IMR-90 (cell line): ENCODE measurements at regions not wholly inside any gene's neighbourhood (a gene's known extent, or its start where the extent isn't known, plus 50 kb on each side); places are given as distances from the start of the nearest gene placed in this dataset.

ENCODE experiments used
- ATAC-seq: fragments of 200-7000 bp; cut with Tn5 transposase; 2 replicates; pipeline ENCODE4 v1.9.1; 2020; ENCODE audit warnings: low read depth, mild to moderate bottlenecking, moderate library complexity
- BruUV-seq: library from RNA; stranded (reverse); fragments of 400-500 nt; replicated peaks from 2 replicates; lab custom pipeline; 2021; lab: Mats Ljungman, UMichigan
- CTCF ChIA-PET: fragments of 300-600 bp; formaldehyde crosslinking; extraction: SDS; loops from one replicate; lab custom pipeline; 2021; ENCODE audit warnings: antibody characterized with exemption; lab: Yijun Ruan, JAX
- POLR2A ChIA-PET: fragments of 300-600 bp; sonication (Branson Sonifier 250); formaldehyde crosslinking; loops from one replicate; lab custom pipeline; 2022; ENCODE audit warnings: antibody characterized with exemption; ENCODE audit not compliant: unreplicated experiment; lab: Charles Lee
- DNase-seq: peaks from one replicate; pipeline ENCODE4 v3.0.0; 2013
- H2AFZ ChIP-seq: replicated peaks from 2 replicates; pipeline ENCODE3; 2013; ENCODE audit warnings: low read length, mild to moderate bottlenecking; ENCODE audit not compliant: poor library complexity
- H2AK5ac ChIP-seq: 2 replicates; pipeline ENCODE4 v1.6.1; 2013; ENCODE audit warnings: low read depth, low read length, inconsistent platforms
- H2AK9ac ChIP-seq: replicated peaks from 2 replicates; pipeline ENCODE3; 2013; ENCODE audit warnings: mild to moderate bottlenecking, low read depth, low read length, moderate library complexity; ENCODE audit not compliant: poor library complexity
- H2BK120ac ChIP-seq: 2 replicates; pipeline ENCODE4 v1.6.1; 2013; ENCODE audit warnings: low read depth, low read length, inconsistent platforms
- H2BK15ac ChIP-seq: 3 replicates; pipeline ENCODE4 v1.6.1; 2013; ENCODE audit warnings: low read depth, low read length, inconsistent platforms
- H2BK20ac ChIP-seq: 2 replicates; pipeline ENCODE4 v1.6.1; 2013; ENCODE audit warnings: low read depth, mild to moderate bottlenecking, inconsistent platforms, low read length, moderate library complexity
- H2BK5ac ChIP-seq: 2 replicates; pipeline ENCODE4 v1.6.1; 2013; ENCODE audit warnings: mild to moderate bottlenecking, low read depth, low read length, inconsistent platforms; ENCODE audit not compliant: poor library complexity, severe bottlenecking
- H3K14ac ChIP-seq: replicated peaks from 2 replicates; pipeline ENCODE4 v1.6.1; 2013; ENCODE audit warnings: low read depth, low read length, inconsistent platforms
- H3K18ac ChIP-seq: 2 replicates; pipeline ENCODE4 v1.6.1; 2013; ENCODE audit warnings: low read depth, low read length, control low read depth
- H3K23ac ChIP-seq: 2 replicates; pipeline ENCODE4 v1.6.1; 2013; ENCODE audit warnings: low read depth, low read length, inconsistent platforms
- H3K27ac ChIP-seq: 2 replicates; pipeline ENCODE4 v1.5.1; 2013; ENCODE audit warnings: mild to moderate bottlenecking, control low read depth, low read length; ENCODE audit not compliant: insufficient read depth
- H3K27me3 ChIP-seq: 2 replicates; pipeline ENCODE4 v1.6.1; 2013; ENCODE audit warnings: low read length; ENCODE audit not compliant: control insufficient read depth, insufficient read depth
- H3K36me3 ChIP-seq: 2 replicates; pipeline ENCODE4 v1.6.1; 2013; ENCODE audit warnings: low read length, mixed read lengths; ENCODE audit not compliant: control insufficient read depth, insufficient read depth
- H3K4ac ChIP-seq: 2 replicates; pipeline ENCODE4 v1.6.1; 2013; ENCODE audit warnings: low read depth, low read length, inconsistent platforms
- H3K4me1 ChIP-seq: 2 replicates; pipeline ENCODE4 v1.6.1; 2013; ENCODE audit warnings: low read length, mixed read lengths; ENCODE audit not compliant: control insufficient read depth, insufficient read depth
- H3K4me2 ChIP-seq: 2 replicates; pipeline ENCODE4 v1.6.1; 2013; ENCODE audit warnings: low read depth, mild to moderate bottlenecking, control low read depth, low read length, moderate library complexity
- H3K4me3 ChIP-seq: 2 replicates; pipeline ENCODE4 v1.5.1; 2013; ENCODE audit warnings: low read depth, mild to moderate bottlenecking, control low read depth, low read length, moderate library complexity; ENCODE audit not compliant: insufficient read depth
- H3K56ac ChIP-seq: 2 replicates; pipeline ENCODE4 v1.6.1; 2013; ENCODE audit warnings: low read length, inconsistent platforms; ENCODE audit not compliant: insufficient read depth; ENCODE audit errors: extremely low read depth
- H3K79me1 ChIP-seq, 2 experiments: 2 replicates each; pipeline ENCODE4 v1.6.1; 2013; ENCODE audit warnings: low read length in 2 of 2, inconsistent platforms in 1 of 2, low read depth in 1 of 2
- H3K9ac ChIP-seq: 2 replicates; pipeline ENCODE4 v1.6.1; 2013; ENCODE audit warnings: low read depth, low read length, control low read depth
- H3K9me1 ChIP-seq: 2 replicates; pipeline ENCODE4 v1.6.1; 2013; ENCODE audit warnings: low read length, inconsistent platforms; ENCODE audit not compliant: insufficient read depth
- H3K9me3 ChIP-seq: 2 replicates; pipeline ENCODE4 v1.6.1; 2013; ENCODE audit warnings: low read length; ENCODE audit not compliant: control insufficient read depth, insufficient read depth
- H4K20me1 ChIP-seq: 2 replicates; pipeline ENCODE4 v1.6.1; 2013; ENCODE audit warnings: low read length, inconsistent platforms; ENCODE audit not compliant: insufficient read depth
- H4K5ac ChIP-seq: 2 replicates; pipeline ENCODE4 v1.6.1; 2013; ENCODE audit warnings: mild to moderate bottlenecking, low read depth, low read length, control low read depth
- H4K8ac ChIP-seq, 2 experiments: 2 replicates each; pipeline ENCODE4 v1.6.1; 2013; ENCODE audit warnings: low read depth in 2 of 2, low read length in 2 of 2, control low read depth in 1 of 2, inconsistent platforms in 1 of 2
- H4K91ac ChIP-seq: 2 replicates; pipeline ENCODE4 v1.6.1; 2013; ENCODE audit warnings: low read depth, low read length, inconsistent platforms; ENCODE audit not compliant: insufficient read depth
- BHLHE40 ChIP-seq: fragments of 150-350 bp; IDR thresholded peaks from 2 replicates; pipeline ENCODE4 v1.6.1; 2016; ENCODE audit warnings: mild to moderate bottlenecking, low read depth, low read length
- CEBPB ChIP-seq: IDR thresholded peaks from 2 replicates; pipeline ENCODE4 v1.6.1; 2012; ENCODE audit warnings: low read depth, low read length, improper control_type of control experiment
- CHD1 ChIP-seq: IDR thresholded peaks from 2 replicates; pipeline ENCODE4 v1.6.1; 2012; ENCODE audit warnings: low read depth, low read length, improper control_type of control experiment
- FOS ChIP-seq: fragments of 150-350 bp; IDR thresholded peaks from 2 replicates; pipeline ENCODE4 v1.6.1; 2016; ENCODE audit warnings: low read depth, low read length
- MAFK ChIP-seq: IDR thresholded peaks from 2 replicates; pipeline ENCODE4 v1.6.1; 2012; ENCODE audit warnings: low read depth, low read length, improper control_type of control experiment
- MAZ ChIP-seq: IDR thresholded peaks from 2 replicates; pipeline ENCODE4 v1.6.1; 2012; ENCODE audit warnings: low read depth, mild to moderate bottlenecking, low read length, improper control_type of control experiment, moderate library complexity, borderline replicate concordance
- MXI1 ChIP-seq: IDR thresholded peaks from 2 replicates; pipeline ENCODE4 v1.6.1; 2012; ENCODE audit warnings: low read depth, mild to moderate bottlenecking, low read length, moderate library complexity, borderline replicate concordance
- NFE2L2 ChIP-seq: fragments of 150-350 bp; IDR thresholded peaks from 2 replicates; pipeline ENCODE4 v1.6.1; 2016; ENCODE audit warnings: low read depth, mild to moderate bottlenecking, low read length
- RCOR1 ChIP-seq: IDR thresholded peaks from 2 replicates; pipeline ENCODE4 v1.6.1; 2012; ENCODE audit warnings: mild to moderate bottlenecking, low read length, improper control_type of control experiment; ENCODE audit not compliant: insufficient replicate concordance
- SMC3 ChIP-seq: fragments of 150-350 bp; IDR thresholded peaks from 2 replicates; pipeline ENCODE4 v1.6.1; 2016; ENCODE audit warnings: low read depth, mild to moderate bottlenecking, antibody characterized with exemption, low read length, moderate library complexity
- WGBS, 2 experiments: methylation state at CpG; one replicate each; pipeline versions ENCODE4 v1.1.5 to v1.1.7; 2013; ENCODE audit warnings: missing lambda C conversion rate in 2 of 2; ENCODE audit not compliant: insufficient read length in 1 of 2; ENCODE audit errors: extremely low coverage in 2 of 2; 5-methylcytosine and 5-hydroxymethylcytosine counted together
- dilution Hi-C: fragments of 300-500 bp; cut with HindIII; formaldehyde crosslinking; loops from one replicate; pipeline ENCODE4 v1.14.3; 2018; ENCODE audit warnings: low sequenced_read_pairs; ENCODE audit not compliant: unreplicated experiment
- in situ Hi-C: fragments of 300-500 bp; cut with MboI; formaldehyde crosslinking; loops from 3 replicates; pipeline ENCODE4 v1.14.3; 2019; ENCODE audit warnings: low sequenced_read_pairs, inconsistent platforms, mixed read lengths
- intact Hi-C: fragments of 100-400 bp; cut with micrococcal nuclease; formaldehyde crosslinking; loops from 2 replicates; pipeline ENCODE4 v1.10.0; 2022
- TF ChIP-seq, protein P1 (sequence below): conservative IDR thresholded peaks from 2 replicates; pipeline ENCODE4 v1.5.1; 2012; ENCODE audit warnings: mild to moderate bottlenecking, low read depth, low read length, improper control_type of control experiment
- TF ChIP-seq, protein P2 (sequence below): fragments of 150-350 bp; IDR thresholded peaks from 2 replicates; pipeline ENCODE4 v1.6.1; 2017; ENCODE audit warnings: mild to moderate bottlenecking, antibody characterized with exemption, low read length, low read depth

DNA sequence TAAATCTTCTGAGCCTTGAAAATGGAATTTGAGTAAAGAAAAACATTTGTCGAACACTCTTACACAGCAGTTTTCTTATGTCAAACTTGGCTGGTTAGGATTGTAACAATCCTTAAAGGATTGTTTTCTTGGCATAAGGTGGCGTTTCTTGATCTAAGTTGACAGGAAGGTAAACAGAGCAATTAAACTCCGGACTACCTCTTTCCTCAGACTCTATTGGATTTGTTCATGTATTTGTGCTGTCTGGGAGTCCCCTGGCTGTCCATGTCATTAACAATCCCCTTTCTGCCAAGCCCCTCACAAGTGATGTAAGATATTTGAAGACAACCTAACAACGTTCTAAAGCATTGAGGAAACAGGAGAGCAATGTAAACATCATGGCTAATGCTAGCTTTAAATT is 222.5 kb upstream of the SNX19 start:
- Histone ChIP-seq H3K36me3 (no peaks in the 10 kb centered on the region), H2BK120ac (no peak overlapping the region), H2BK20ac (no peak overlapping the region), H3K9me1 (peaks cover 15% of the 10 kb centered on the region), H2BK15ac (no peak overlapping the region), H3K23ac (no peak overlapping the region), H2AFZ (no peak overlapping the region), H2BK5ac (no peak overlapping the region), H4K5ac (no peak overlapping the region), H3K27ac (no peak overlapping the region), H3K4me1 (peaks cover 15% of the 10 kb centered on the region), H3K27me3 (no peaks in the 10 kb centered on the region), H3K4me2 (no peak overlapping the region), H2AK5ac (no peak overlapping the region), H2AK9ac (no peak overlapping the region), H3K18ac (no peak overlapping the region; the same call in 1 of the 2 replicates), H4K8ac (no peak overlapping the region), H4K91ac (no peak overlapping the region), H3K56ac (no peak overlapping the region), H4K20me1 (no peaks in the 10 kb centered on the region), H3K9me3 (no peaks in the 10 kb centered on the region), H3K79me1 (no peaks in the 10 kb centered on the region), H3K14ac (no peak overlapping the region), H3K9ac (no peak overlapping the region), H3K4ac (no peak overlapping the region), H3K4me3 (no peak overlapping the region)
- WGBS, 2 experiments: no CpG with 5 or more reads among the region's 4 CpGs
- TF ChIP-seq, protein P1, sequence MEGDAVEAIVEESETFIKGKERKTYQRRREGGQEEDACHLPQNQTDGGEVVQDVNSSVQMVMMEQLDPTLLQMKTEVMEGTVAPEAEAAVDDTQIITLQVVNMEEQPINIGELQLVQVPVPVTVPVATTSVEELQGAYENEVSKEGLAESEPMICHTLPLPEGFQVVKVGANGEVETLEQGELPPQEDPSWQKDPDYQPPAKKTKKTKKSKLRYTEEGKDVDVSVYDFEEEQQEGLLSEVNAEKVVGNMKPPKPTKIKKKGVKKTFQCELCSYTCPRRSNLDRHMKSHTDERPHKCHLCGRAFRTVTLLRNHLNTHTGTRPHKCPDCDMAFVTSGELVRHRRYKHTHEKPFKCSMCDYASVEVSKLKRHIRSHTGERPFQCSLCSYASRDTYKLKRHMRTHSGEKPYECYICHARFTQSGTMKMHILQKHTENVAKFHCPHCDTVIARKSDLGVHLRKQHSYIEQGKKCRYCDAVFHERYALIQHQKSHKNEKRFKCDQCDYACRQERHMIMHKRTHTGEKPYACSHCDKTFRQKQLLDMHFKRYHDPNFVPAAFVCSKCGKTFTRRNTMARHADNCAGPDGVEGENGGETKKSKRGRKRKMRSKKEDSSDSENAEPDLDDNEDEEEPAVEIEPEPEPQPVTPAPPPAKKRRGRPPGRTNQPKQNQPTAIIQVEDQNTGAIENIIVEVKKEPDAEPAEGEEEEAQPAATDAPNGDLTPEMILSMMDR: no peak
- no peak for TF ChIP-seq CEBPB
- no peak for TF ChIP-seq CHD1
- no peak for TF ChIP-seq MAFK
- TF ChIP-seq MAZ: no peak
- TF ChIP-seq RCOR1: no peak
- TF ChIP-seq MXI1: no peak
- TF ChIP-seq, protein P2, sequence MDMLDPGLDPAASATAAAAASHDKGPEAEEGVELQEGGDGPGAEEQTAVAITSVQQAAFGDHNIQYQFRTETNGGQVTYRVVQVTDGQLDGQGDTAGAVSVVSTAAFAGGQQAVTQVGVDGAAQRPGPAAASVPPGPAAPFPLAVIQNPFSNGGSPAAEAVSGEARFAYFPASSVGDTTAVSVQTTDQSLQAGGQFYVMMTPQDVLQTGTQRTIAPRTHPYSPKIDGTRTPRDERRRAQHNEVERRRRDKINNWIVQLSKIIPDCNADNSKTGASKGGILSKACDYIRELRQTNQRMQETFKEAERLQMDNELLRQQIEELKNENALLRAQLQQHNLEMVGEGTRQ: no peak
- no peak for TF ChIP-seq SMC3
- no peak for TF ChIP-seq BHLHE40
- TF ChIP-seq NFE2L2: no peak
- no peak for TF ChIP-seq FOS
- no peak for DNase-seq
- BruUV-seq: no TSS peak
- dilution Hi-C loops (no loop called here), in situ Hi-C loops (no loop called here), intact Hi-C loops (no loop called here)
- POLR2A ChIA-PET: no interaction called here
- CTCF ChIA-PET: no interaction called here
- no peak for ATAC-seq
